ENCODE measurements at regions not wholly inside any gene's neighbourhood (a gene's known extent, or its start where the extent isn't known, plus 50 kb on each side); places are given as distances from the start of the nearest gene placed in this dataset.

- Histone ChIP-seq H3K9me3 (ENCODE audit: control insufficient read depth, low read length) (no peaks in the 10 kb centered on the region), H3K4me1 (ENCODE audit: control insufficient read depth in 1 of 2, insufficient read depth in 2 of 2, low read length in 2 of 2) (no peaks in the 10 kb centered on the region), H3K27me3 (ENCODE audit: control insufficient read depth in 1 of 2, insufficient read depth in 2 of 2, low read length in 1 of 2) (no peaks in the 10 kb centered on the region), H3K4me3 (ENCODE audit: low read length in 2 of 2) (no peak overlapping the region), H3K36me3 (ENCODE audit: control insufficient read depth in 1 of 2, insufficient read depth in 2 of 2, low read length in 1 of 2) (no peaks in the 10 kb centered on the region), H3K27ac (ENCODE audit: low read depth in 1 of 2, low read length in 2 of 2) (no peak overlapping the region)
- intact Hi-C loops (cut with DNase I) = no loop called here
- DNase-seq (no peak), ATAC-seq (ENCODE audit: low FRiP score) (no peak)
- WGBS, 2 donors = 79 to 100% methylated on average over 1 of the region's 1 CpG
These were observed 85.4 kb upstream of the DUSP10 start for GRCh38 chr1:221827307-221827642.

GRCh38 chr1:221824909-221825308 lies 83.0 kb upstream of the DUSP10 start:
- H3K36me3 ChIP-seq (ENCODE audit: control insufficient read depth in 1 of 2, insufficient read depth in 2 of 2, low read length in 1 of 2) = no peaks in the 10 kb centered on the region
- H3K4me1 ChIP-seq (ENCODE audit: control insufficient read depth in 1 of 2, insufficient read depth in 2 of 2, low read length in 2 of 2) = no peaks in the 10 kb centered on the region
- no peak overlapping the region for H3K27ac ChIP-seq (ENCODE audit: low read depth in 1 of 2, low read length in 2 of 2)
- no peak overlapping the region for H3K4me3 ChIP-seq (ENCODE audit: low read length in 2 of 2)
- 81 to 92% methylated on average over 1 of the region's 1 CpG for WGBS, 2 donors
- no peaks in the 10 kb centered on the region for H3K27me3 ChIP-seq (ENCODE audit: control insufficient read depth in 1 of 2, insufficient read depth in 2 of 2, low read length in 1 of 2)
- H3K9me3 ChIP-seq (ENCODE audit: control insufficient read depth, low read length) = no peaks in the 10 kb centered on the region
- intact Hi-C loops (cut with DNase I) = no loop called here
- DNase-seq = no peak
- ATAC-seq (ENCODE audit: low FRiP score) = no peak

- Histone ChIP-seq H3K4me3 (ENCODE audit: low read length in 2 of 2) (no peak overlapping the region), H3K27me3 (ENCODE audit: control insufficient read depth in 1 of 2, insufficient read depth in 2 of 2, low read length in 1 of 2) (no peaks in the 10 kb centered on the region), H3K4me1 (ENCODE audit: control insufficient read depth in 1 of 2, insufficient read depth in 2 of 2, low read length in 2 of 2) (no peaks in the 10 kb centered on the region), H3K27ac (ENCODE audit: low read depth in 1 of 2, low read length in 2 of 2) (no peak overlapping the region), H3K9me3 (ENCODE audit: control insufficient read depth, low read length) (no peaks in the 10 kb centered on the region), H3K36me3 (ENCODE audit: control insufficient read depth in 1 of 2, insufficient read depth in 2 of 2, low read length in 1 of 2) (no peaks in the 10 kb centered on the region)
- intact Hi-C loops (cut with DNase I) = no loop called here
- ATAC-seq (ENCODE audit: low FRiP score) = no peak
- DNase-seq = no peak
- 77% methylated on average over 2 of the region's 2 CpGs for WGBS, 2 donors
These were observed 82.1 kb upstream of the DUSP10 start for GRCh38 chr1:221824025-221824424.

GRCh38 chr1:221823561-221823960 lies 81.7 kb upstream of the DUSP10 start:
- Histone ChIP-seq H3K4me3 (ENCODE audit: low read length in 2 of 2) (no peak overlapping the region), H3K9me3 (ENCODE audit: control insufficient read depth, low read length) (no peaks in the 10 kb centered on the region), H3K27ac (ENCODE audit: low read depth in 1 of 2, low read length in 2 of 2) (no peak overlapping the region), H3K4me1 (ENCODE audit: control insufficient read depth in 1 of 2, insufficient read depth in 2 of 2, low read length in 2 of 2) (no peaks in the 10 kb centered on the region), H3K27me3 (ENCODE audit: control insufficient read depth in 1 of 2, insufficient read depth in 2 of 2, low read length in 1 of 2) (no peaks in the 10 kb centered on the region), H3K36me3 (ENCODE audit: control insufficient read depth in 1 of 2, insufficient read depth in 2 of 2, low read length in 1 of 2) (no peaks in the 10 kb centered on the region)
- no peak for DNase-seq
- no peak for ATAC-seq (ENCODE audit: low FRiP score)
- intact Hi-C loops (cut with DNase I) = no loop called here
- 93 to 94% methylated on average over 1 of the region's 1 CpG for WGBS, 2 donors

GRCh38 chr1:221823149-221823548 lies 81.3 kb upstream of the DUSP10 start:
- no peaks in the 10 kb centered on the region for H3K36me3 ChIP-seq (ENCODE audit: control insufficient read depth in 1 of 2, insufficient read depth in 2 of 2, low read length in 1 of 2)
- intact Hi-C loops (cut with DNase I) = no loop called here
- no peak overlapping the region for H3K27ac ChIP-seq (ENCODE audit: low read depth in 1 of 2, low read length in 2 of 2)
- no peaks in the 10 kb centered on the region for H3K27me3 ChIP-seq (ENCODE audit: control insufficient read depth in 1 of 2, insufficient read depth in 2 of 2, low read length in 1 of 2)
- no peaks in the 10 kb centered on the region for H3K9me3 ChIP-seq (ENCODE audit: control insufficient read depth, low read length)
- ATAC-seq (ENCODE audit: low FRiP score) = no peak
- DNase-seq = no peak
- no peaks in the 10 kb centered on the region for H3K4me1 ChIP-seq (ENCODE audit: control insufficient read depth in 1 of 2, insufficient read depth in 2 of 2, low read length in 2 of 2)
- 83% methylated on average over 4 of the region's 4 CpGs for WGBS, 2 donors
- H3K4me3 ChIP-seq (ENCODE audit: low read length in 2 of 2) = no peak overlapping the region

- ATAC-seq (ENCODE audit: low FRiP score) (no peak), DNase-seq (no peak)
- no peak overlapping the region for H3K27ac ChIP-seq (ENCODE audit: low read depth in 1 of 2, low read length in 2 of 2)
- no peaks in the 10 kb centered on the region for H3K4me1 ChIP-seq (ENCODE audit: control insufficient read depth in 1 of 2, insufficient read depth in 2 of 2, low read length in 2 of 2)
- H3K27me3 ChIP-seq (ENCODE audit: control insufficient read depth in 1 of 2, insufficient read depth in 2 of 2, low read length in 1 of 2) = no peaks in the 10 kb centered on the region
- H3K36me3 ChIP-seq (ENCODE audit: control insufficient read depth in 1 of 2, insufficient read depth in 2 of 2, low read length in 1 of 2) = no peaks in the 10 kb centered on the region
- H3K9me3 ChIP-seq (ENCODE audit: control insufficient read depth, low read length) = no peaks in the 10 kb centered on the region
- intact Hi-C loops (cut with DNase I) = no loop called here
- no peak overlapping the region for H3K4me3 ChIP-seq (ENCODE audit: low read length in 2 of 2)
- WGBS, 2 donors = 85% methylated on average over 3 of the region's 3 CpGs
These were observed 80.7 kb upstream of the DUSP10 start for GRCh38 chr1:221822591-221822990.

GRCh38 chr1:221816899-221817298 lies 75.0 kb upstream of the DUSP10 start:
- Histone ChIP-seq H3K27ac (ENCODE audit: low read depth in 1 of 2, low read length in 2 of 2) (no peak overlapping the region), H3K27me3 (ENCODE audit: control insufficient read depth in 1 of 2, insufficient read depth in 2 of 2, low read length in 1 of 2) (no peaks in the 10 kb centered on the region), H3K9me3 (ENCODE audit: control insufficient read depth, low read length) (no peaks in the 10 kb centered on the region), H3K4me3 (ENCODE audit: low read length in 2 of 2) (no peak overlapping the region), H3K4me1 (ENCODE audit: control insufficient read depth in 1 of 2, insufficient read depth in 2 of 2, low read length in 2 of 2) (no peaks in the 10 kb centered on the region), H3K36me3 (ENCODE audit: control insufficient read depth in 1 of 2, insufficient read depth in 2 of 2, low read length in 1 of 2) (no peaks in the 10 kb centered on the region)
- intact Hi-C loops (cut with DNase I) = no loop called here
- DNase-seq = no peak
- WGBS, 2 donors = 40 to 45% methylated on average over 3 of the region's 3 CpGs
- ATAC-seq (ENCODE audit: low FRiP score) = no peak

GRCh38 chr1:221815660-221816059 lies 73.8 kb upstream of the DUSP10 start:
- 77 to 80% methylated on average over 1 of the region's 1 CpG for WGBS, 2 donors
- no peaks in the 10 kb centered on the region for H3K9me3 ChIP-seq (ENCODE audit: control insufficient read depth, low read length)
- intact Hi-C loops (cut with DNase I) = no loop called here
- H3K27ac ChIP-seq (ENCODE audit: low read depth in 1 of 2, low read length in 2 of 2) = no peak overlapping the region
- H3K4me3 ChIP-seq (ENCODE audit: low read length in 2 of 2) = no peak overlapping the region
- H3K4me1 ChIP-seq (ENCODE audit: control insufficient read depth in 1 of 2, insufficient read depth in 2 of 2, low read length in 2 of 2) = no peaks in the 10 kb centered on the region
- ATAC-seq (ENCODE audit: low FRiP score) (no peak), DNase-seq (no peak)
- no peaks in the 10 kb centered on the region for H3K36me3 ChIP-seq (ENCODE audit: control insufficient read depth in 1 of 2, insufficient read depth in 2 of 2, low read length in 1 of 2)
- no peaks in the 10 kb centered on the region for H3K27me3 ChIP-seq (ENCODE audit: control insufficient read depth in 1 of 2, insufficient read depth in 2 of 2, low read length in 1 of 2)

- DNase-seq (no peak), ATAC-seq (ENCODE audit: low FRiP score) (no peak)
- Histone ChIP-seq H3K27ac (ENCODE audit: low read depth in 1 of 2, low read length in 2 of 2) (no peak overlapping the region), H3K4me3 (ENCODE audit: low read length in 2 of 2) (no peak overlapping the region), H3K36me3 (ENCODE audit: control insufficient read depth in 1 of 2, insufficient read depth in 2 of 2, low read length in 1 of 2) (no peaks in the 10 kb centered on the region), H3K4me1 (ENCODE audit: control insufficient read depth in 1 of 2, insufficient read depth in 2 of 2, low read length in 2 of 2) (no peaks in the 10 kb centered on the region), H3K27me3 (ENCODE audit: control insufficient read depth in 1 of 2, insufficient read depth in 2 of 2, low read length in 1 of 2) (no peaks in the 10 kb centered on the region), H3K9me3 (ENCODE audit: control insufficient read depth, low read length) (no peaks in the 10 kb centered on the region)
- intact Hi-C loops (cut with DNase I) = no loop called here
- 44 to 55% methylated on average over 1 of the region's 1 CpG for WGBS, 2 donors
These were observed 72.0 kb upstream of the DUSP10 start for GRCh38 chr1:221813887-221814286.
